GM18505 (cell line): ENCODE measurements at regions not wholly inside any gene's neighbourhood (a gene's known extent, or its start where the extent isn't known, plus 50 kb on each side); places are given as distances from the start of the nearest gene placed in this dataset.
"Not testable (repeated sequence)": the region's sequence is repeated elsewhere in the genome, so short reads cannot be mapped to it uniquely, and the experiment has no call there.

Source experiments
- ATAC-seq: cut with Tn5 transposase; IDR thresholded peaks from one replicate; pipeline ENCODE4 v1.9.1; 2021; ENCODE audit not compliant: unreplicated experiment
- POLR2A ChIP-seq: IDR thresholded peaks from 4 replicates; pipeline ENCODE4 v1.6.1; 2011; ENCODE audit warnings: borderline replicate concordance; ENCODE audit not compliant: insufficient read depth, insufficient read length; ENCODE audit errors: extremely low read depth

GRCh38 chrX:773292-774025 is 142.9 kb downstream of the SHOX start:
- ATAC-seq = no peak
- TF ChIP-seq POLR2A = no peak

DNA sequence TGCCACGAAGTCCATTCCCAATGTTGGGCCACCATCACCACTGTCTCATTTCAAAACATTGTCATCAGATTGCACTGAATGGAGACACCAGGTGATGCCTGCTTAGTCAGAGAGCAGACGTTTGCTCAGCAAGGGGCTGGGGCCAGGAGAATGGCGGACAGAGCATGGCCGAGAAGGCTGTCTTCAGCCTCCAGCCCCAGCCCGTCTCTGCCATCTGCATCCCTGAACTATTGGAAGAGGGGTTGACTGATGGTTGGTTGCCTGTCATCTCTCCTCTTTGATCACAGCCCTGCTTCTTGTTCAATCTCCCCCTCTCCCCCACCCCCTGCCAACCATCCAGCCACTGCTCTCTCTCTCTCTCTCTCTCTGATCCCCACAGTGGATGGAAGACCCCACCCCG is 140.9 kb downstream of the SHOX start:
- no peak for ATAC-seq
- TF ChIP-seq POLR2A = no peak

GRCh38 chrX:769796-770195 is 139.2 kb downstream of the SHOX start:
- TF ChIP-seq POLR2A = no peak
- ATAC-seq = no peak

GRCh38 chrX:768596-768995 is 138.0 kb downstream of the SHOX start:
- TF ChIP-seq POLR2A = no peak
- no peak for ATAC-seq

- ATAC-seq = no peak
- no peak for TF ChIP-seq POLR2A
Measured at GRCh38 chrX:758917-759316, 128.3 kb downstream of the SHOX start.

DNA sequence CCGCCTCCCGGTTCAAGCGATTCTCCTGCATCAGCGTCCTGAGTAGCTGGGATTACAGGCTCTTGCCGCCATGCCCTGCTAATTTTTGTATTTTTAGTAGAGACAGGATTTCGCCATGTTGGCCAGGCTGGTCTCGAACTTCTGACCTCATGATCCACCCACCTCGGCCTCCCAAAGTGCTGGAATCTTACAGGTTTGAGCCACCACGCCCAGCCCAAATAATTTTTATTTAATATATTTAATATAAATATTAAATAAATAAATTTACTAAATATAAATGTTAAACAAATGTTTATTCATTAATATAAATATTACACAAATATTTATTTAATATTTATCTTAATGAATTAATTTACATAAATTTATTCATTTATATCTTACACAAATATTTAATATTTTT is 120.2 kb downstream of the SHOX start:
- ATAC-seq = no peak
- TF ChIP-seq POLR2A = no peak

- no peak for ATAC-seq
- no peak for TF ChIP-seq POLR2A
Measured at GRCh38 chrX:750263-750662, 119.7 kb downstream of the SHOX start.

GRCh38 chrX:747176-747575 is 116.6 kb downstream of the SHOX start:
- TF ChIP-seq POLR2A = no peak
- no peak for ATAC-seq

DNA sequence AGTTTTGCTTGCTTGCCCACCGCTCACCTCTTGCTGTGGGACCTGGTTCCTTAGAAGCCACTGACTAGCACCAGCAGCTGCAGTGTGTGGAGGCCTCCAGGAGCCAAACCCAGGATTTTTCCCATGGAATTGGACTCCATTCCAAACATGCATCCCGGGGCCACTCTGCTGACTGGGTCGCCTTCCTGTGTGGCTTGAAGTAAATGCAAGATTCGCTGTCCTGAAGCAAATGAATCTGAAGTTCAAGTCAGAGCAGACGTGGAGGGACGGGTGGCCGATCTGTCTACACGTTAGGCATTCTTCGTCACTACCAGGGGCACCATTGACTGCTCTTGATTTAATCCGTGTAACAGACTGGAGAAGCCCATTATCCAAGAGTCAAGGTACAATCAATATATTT is 109.0 kb downstream of the SHOX start:
- TF ChIP-seq POLR2A = no peak
- no peak for ATAC-seq

- ATAC-seq = not testable (repeated sequence)
Measured at GRCh38 chrX:737021-737420, 106.4 kb downstream of the SHOX start.

- no peak for ATAC-seq
- no peak for TF ChIP-seq POLR2A
Measured at GRCh38 chrX:734362-734761, 103.8 kb downstream of the SHOX start.

DNA sequence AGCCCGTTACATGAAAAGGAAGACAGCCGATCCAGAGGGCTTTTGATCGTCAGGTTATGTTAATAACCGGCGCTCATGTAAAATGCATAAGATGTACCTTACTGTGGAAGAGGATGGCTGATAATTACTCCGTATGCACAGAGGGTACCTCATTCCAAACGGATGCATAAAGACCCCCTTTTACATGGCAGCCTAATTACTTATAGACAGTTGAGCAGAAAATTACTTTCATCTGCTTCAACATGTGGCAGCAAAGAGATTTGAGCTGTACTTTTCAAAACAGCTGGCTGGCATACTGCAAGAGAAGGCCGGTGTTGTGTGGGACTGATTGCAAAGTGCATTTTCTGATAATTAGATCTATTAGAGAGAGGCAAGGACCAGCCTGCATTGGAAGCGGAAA is 103.4 kb downstream of the SHOX start:
- ATAC-seq = no peak

GRCh38 chrX:729583-730409 is 99.2 kb downstream of the SHOX start:
- no peak for TF ChIP-seq POLR2A
- no peak for ATAC-seq

More for the DNA sequence above, 103.4 kb downstream of the SHOX start:
- no peak for TF ChIP-seq POLR2A

DNA sequence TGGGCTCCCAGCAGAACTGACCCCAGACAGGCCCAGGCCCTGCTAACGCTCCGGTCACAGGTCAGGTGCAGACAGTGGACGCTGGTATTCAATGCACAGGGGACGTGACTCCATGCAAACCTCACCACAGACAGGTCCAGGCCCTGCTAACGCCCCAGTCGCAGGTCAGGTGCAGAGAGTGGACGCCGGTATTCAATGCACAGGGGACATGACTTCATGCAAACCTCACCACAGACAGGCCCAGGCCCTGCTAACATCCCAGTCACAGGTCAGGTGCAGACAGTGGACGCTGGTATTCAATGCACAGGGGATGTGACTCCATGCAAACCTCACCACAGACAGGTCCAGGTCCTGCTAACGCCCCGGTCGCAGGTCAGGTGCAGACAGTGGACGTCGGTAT is 98.5 kb downstream of the SHOX start:
- not testable (repeated sequence) for ATAC-seq

- ATAC-seq = not testable (repeated sequence)
Measured at GRCh38 chrX:728639-729038, 98.0 kb downstream of the SHOX start.
